H1 (cell line): ENCODE measurements at regions not wholly inside any gene's neighbourhood (a gene's known extent, or its start where the extent isn't known, plus 50 kb on each side); places are given as distances from the start of the nearest gene placed in this dataset.

ENCODE experiments used
- CTCF ChIA-PET: fragments of 300-600 bp; sonication (Branson Sonifier 250); formaldehyde crosslinking; loops from one replicate; lab custom pipeline; 2021; ENCODE audit not compliant: partially characterized antibody; lab: Charles Lee
- POLR2A ChIA-PET: fragments of 300-600 bp; sonication (Branson Sonifier 250); formaldehyde crosslinking; loops from one replicate; lab custom pipeline; 2021; ENCODE audit warnings: inconsistent platforms; ENCODE audit not compliant: partially characterized antibody; lab: Charles Lee
- DNase-seq, 2 experiments: peaks; one replicate each; pipeline versions ENCODE4 v3.0.0 to v3.0.0-alpha.2; 2010 to 2022; ENCODE audit warnings: low spot score in 2 of 2, low read depth in 1 of 2, mixed read lengths in 1 of 2
- FAIRE-seq: peaks from 2 replicates; lab custom pipeline; 2011; peaks lifted over from hg19 to GRCh38; lab: Jason Lieb, UNC
- H2AFZ ChIP-seq: 2 replicates; pipeline ENCODE4 v1.8.1; 2012; ENCODE audit warnings: low read length, inconsistent platforms
- H2AK5ac ChIP-seq: 2 replicates; pipeline ENCODE4 v1.6.1; 2013; ENCODE audit warnings: low read depth, low read length
- H2BK120ac ChIP-seq: replicated peaks from 2 replicates; pipeline ENCODE3; 2013; ENCODE audit warnings: low read depth, low read length, inconsistent platforms
- H2BK12ac ChIP-seq: 2 replicates; pipeline ENCODE4 v1.6.1; 2013; ENCODE audit warnings: low read depth, low read length
- H2BK15ac ChIP-seq: 2 replicates; pipeline ENCODE4 v1.6.1; 2013; ENCODE audit warnings: low read length
- H2BK20ac ChIP-seq: 2 replicates; pipeline ENCODE4 v1.6.1; 2013; ENCODE audit warnings: low read length
- H2BK5ac ChIP-seq: 2 replicates; pipeline ENCODE4 v1.6.1; 2013; ENCODE audit warnings: low read depth, low read length
- H3K14ac ChIP-seq: 2 replicates; pipeline ENCODE4 v1.6.1; 2013; ENCODE audit warnings: inconsistent platforms; ENCODE audit not compliant: insufficient read length
- H3K18ac ChIP-seq: 2 replicates; pipeline ENCODE4 v1.6.1; 2013; ENCODE audit warnings: low read length; ENCODE audit errors: extremely low read depth
- H3K23ac ChIP-seq: 2 replicates; pipeline ENCODE4 v1.6.1; 2013; ENCODE audit warnings: inconsistent platforms; ENCODE audit not compliant: insufficient read length
- H3K23me2 ChIP-seq: 2 replicates; pipeline ENCODE4 v1.6.1; 2013; ENCODE audit warnings: low read depth, low read length
- H3K27ac ChIP-seq: 2 replicates; pipeline ENCODE4 v1.6.1; 2011; ENCODE audit warnings: low read depth, low read length, inconsistent platforms
- H3K27me3 ChIP-seq, 4 experiments: replicated peaks in 1 of 4; 1 replicate in 1 of 4; 2 replicates in 3 of 4; pipeline versions ENCODE4 v1.6.1 to v1.8.1; 2011 to 2013; ENCODE audit warnings: low read length in 3 of 4, mild to moderate bottlenecking in 3 of 4, inconsistent platforms in 2 of 4, mixed read lengths in 2 of 4, moderate library complexity in 1 of 4; ENCODE audit not compliant: control insufficient read depth in 3 of 4, insufficient read depth in 3 of 4; ENCODE audit errors: extremely low read depth in 1 of 4
- H3K36me3 ChIP-seq, 4 experiments: 2 replicates each; pipeline versions ENCODE4 v1.6.1 to v1.8.1; 2011 to 2013; ENCODE audit warnings: mild to moderate bottlenecking in 4 of 4, low read length in 3 of 4, moderate library complexity in 2 of 4, control low read depth in 1 of 4, inconsistent platforms in 1 of 4; ENCODE audit not compliant: insufficient read depth in 4 of 4, control insufficient read depth in 2 of 4
- H3K4ac ChIP-seq: replicated peaks from 2 replicates; pipeline ENCODE3; 2013; ENCODE audit warnings: low read length, low read depth, mixed read lengths, inconsistent platforms; ENCODE audit not compliant: insufficient read length
- H3K4me1 ChIP-seq, 4 experiments: replicated peaks in 1 of 4; 1 replicate in 1 of 4; 2 replicates in 3 of 4; pipeline versions ENCODE4 v1.6.1 to v1.8.1; 2011 to 2013; ENCODE audit warnings: low read length in 3 of 4, inconsistent platforms in 2 of 4, mixed read lengths in 1 of 4; ENCODE audit not compliant: insufficient read depth in 4 of 4, control insufficient read depth in 3 of 4
- H3K4me2 ChIP-seq, 2 experiments: 2 replicates each; pipeline versions ENCODE4 v1.6.1 to v1.8.1; 2011 to 2013; ENCODE audit warnings: low read depth in 2 of 2, low read length in 2 of 2, control low read depth in 1 of 2, inconsistent platforms in 1 of 2, mild to moderate bottlenecking in 1 of 2; ENCODE audit not compliant: insufficient read depth in 1 of 2
- H3K4me3 ChIP-seq, 4 experiments: fragments of 200-600, 300-600 bp in 1 of 4; sonication (generic), shearing (Covaris generic), sonication (Bioruptor Twin) in 1 of 4; 2 replicates each; pipeline versions ENCODE4 v1.5.1 to v1.8.1; 2011 to 2016; ENCODE audit warnings: low read length in 4 of 4, low read depth in 3 of 4, control low read depth in 2 of 4, inconsistent platforms in 2 of 4, mild to moderate bottlenecking in 2 of 4, mixed read lengths in 1 of 4, moderate library complexity in 1 of 4; ENCODE audit not compliant: insufficient read depth in 2 of 4; ENCODE audit errors: extremely low read depth in 1 of 4
- H3K56ac ChIP-seq: replicated peaks from 2 replicates; pipeline ENCODE3; 2013; ENCODE audit warnings: low read depth, mild to moderate bottlenecking, mixed read lengths, low read length, inconsistent platforms; ENCODE audit not compliant: insufficient read length
- H3K79me1 ChIP-seq: 2 replicates; pipeline ENCODE4 v1.6.1; 2013; ENCODE audit warnings: low read depth, low read length, control low read depth
- H3K79me2 ChIP-seq, 2 experiments: 2 replicates each; pipeline versions ENCODE4 v1.6.1 to v1.8.1; 2012 to 2013; ENCODE audit warnings: low read length in 2 of 2, mild to moderate bottlenecking in 2 of 2, inconsistent platforms in 1 of 2; ENCODE audit not compliant: insufficient read depth in 2 of 2, control insufficient read depth in 1 of 2
- H3K9ac ChIP-seq, 4 experiments: replicated peaks in 1 of 4; 1 replicate in 1 of 4; 2 replicates in 3 of 4; pipeline versions ENCODE4 v1.6.1 to v1.8.1; 2011 to 2013; ENCODE audit warnings: low read depth in 3 of 4, low read length in 3 of 4, control low read depth in 2 of 4, mild to moderate bottlenecking in 2 of 4, moderate library complexity in 2 of 4, inconsistent platforms in 1 of 4; ENCODE audit errors: extremely low read depth in 1 of 4
- H3K9me3 ChIP-seq, 2 experiments: 2 replicates each; pipeline versions ENCODE4 v1.6.1 to v1.8.1; 2012 to 2013; ENCODE audit warnings: mild to moderate bottlenecking in 2 of 2, moderate library complexity in 2 of 2, control low read depth in 1 of 2, inconsistent platforms in 1 of 2, low read depth in 1 of 2, low read length in 1 of 2, mixed read lengths in 1 of 2; ENCODE audit not compliant: insufficient read depth in 2 of 2
- H4K20me1 ChIP-seq, 2 experiments: replicated peaks in 1 of 2; 2 replicates each; pipeline versions ENCODE3 to v1.8.1; 2011 to 2013; ENCODE audit warnings: inconsistent platforms in 2 of 2, low read length in 2 of 2, mild to moderate bottlenecking in 1 of 2; ENCODE audit not compliant: insufficient read depth in 2 of 2, control insufficient read depth in 1 of 2
- H4K5ac ChIP-seq: 2 replicates; pipeline ENCODE4 v1.6.1; 2013; ENCODE audit warnings: low read length, low read depth, mixed read lengths, inconsistent platforms; ENCODE audit not compliant: insufficient read length
- H4K8ac ChIP-seq: 2 replicates; pipeline ENCODE4 v1.8.0; 2013; ENCODE audit warnings: mild to moderate bottlenecking, moderate library complexity, low read length, inconsistent platforms; ENCODE audit not compliant: insufficient read depth; ENCODE audit errors: extremely low read depth
- H4K91ac ChIP-seq: replicated peaks from 2 replicates; pipeline ENCODE3; 2013; ENCODE audit warnings: low read length, mixed read lengths, inconsistent platforms; ENCODE audit not compliant: insufficient read length
- JUN ChIP-seq: IDR thresholded peaks from 2 replicates; pipeline ENCODE4 v1.6.1; 2011; ENCODE audit warnings: low read depth, mild to moderate bottlenecking, improper control_type of control experiment, low read length
- JUND ChIP-seq: IDR thresholded peaks from 2 replicates; pipeline ENCODE4 v1.6.1; 2011; ENCODE audit warnings: mild to moderate bottlenecking, improper control_type of control experiment, low read length
- WGBS, 2 experiments: shearing (Covaris generic) in 1 of 2; methylation state at CpG; one replicate each; pipeline versions ENCODE4 v1.1.6 to v1.1.7; 2013 to 2015; ENCODE audit warnings: low lambda C conversion rate in 2 of 2, mixed read lengths in 2 of 2, inconsistent platforms in 1 of 2, low coverage in 1 of 2, missing lambda C conversion rate in 1 of 2; ENCODE audit not compliant: insufficient replicate concordance in 2 of 2, insufficient coverage in 1 of 2, insufficient read length in 1 of 2; ENCODE audit errors: extremely low coverage in 1 of 2, missing lambda C conversion rate in 1 of 2; 5-methylcytosine and 5-hydroxymethylcytosine counted together

DNA sequence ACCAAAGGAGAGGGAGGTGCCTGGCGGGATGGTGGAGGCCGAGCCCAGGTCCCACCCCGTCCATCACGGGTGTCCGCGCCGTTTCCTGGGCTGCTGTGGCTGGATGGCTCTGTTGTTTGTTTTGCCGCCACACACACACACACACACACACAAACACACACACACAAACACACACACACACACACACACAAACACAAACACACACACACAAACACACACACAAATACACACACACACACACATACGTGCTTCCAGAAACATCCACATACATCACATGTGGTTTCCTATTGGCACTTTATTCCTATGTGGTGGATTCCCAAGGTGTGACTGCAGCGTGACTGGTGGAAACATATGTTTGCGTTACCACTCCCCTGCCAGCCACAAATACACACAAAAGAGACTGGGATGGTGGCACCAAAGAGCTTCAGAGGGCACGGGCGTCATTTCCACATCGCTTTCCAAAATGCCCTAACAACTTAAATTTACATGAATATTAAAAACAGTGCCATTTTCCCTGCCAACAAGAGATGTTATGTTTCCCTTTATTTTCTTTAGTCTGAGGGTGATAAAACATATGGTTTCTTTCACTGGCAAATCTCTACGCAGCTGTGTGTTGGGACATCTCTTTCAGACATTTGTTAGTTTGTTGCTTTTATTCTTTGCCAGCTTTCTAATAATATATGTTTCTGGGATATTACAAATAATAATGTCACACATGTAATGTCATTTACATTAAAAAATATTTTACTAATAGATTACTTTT, 356.8 kb downstream of the BRD1 start:
- H3K23me2 ChIP-seq = no peaks in the 10 kb centered on the region; the same call in 1 of the 2 replicates
- no peak overlapping the region for H4K5ac ChIP-seq
- H3K4ac ChIP-seq = no peak overlapping the region
- H3K27me3 ChIP-seq = no peaks in the 10 kb centered on the region
- no peak overlapping the region for H2BK12ac ChIP-seq
- H2BK5ac ChIP-seq = no peak overlapping the region
- 95% methylated on average over 15 of the region's 15 CpGs; no CpG with 5 or more reads in 1 of the 2 experiments for WGBS, 2 experiments
- H3K4me2 ChIP-seq = no peak overlapping the region
- H3K4me1 ChIP-seq = peaks cover 0 to 3% (median 0%) of the 10 kb centered on the region in 4 experiments; a peak in 1 of 7 replicates
- no peak overlapping the region for H3K14ac ChIP-seq
- no peaks in the 10 kb centered on the region for H3K79me2 ChIP-seq
- CTCF ChIA-PET = no interaction called here
- no peaks in the 10 kb centered on the region for H3K9me3 ChIP-seq
- H4K8ac ChIP-seq = no peak overlapping the region
- H2BK120ac ChIP-seq = no peak overlapping the region
- no peaks in the 10 kb centered on the region for H3K36me3 ChIP-seq
- H4K91ac ChIP-seq = no peak overlapping the region
- H2BK20ac ChIP-seq = no peak overlapping the region
- H2BK15ac ChIP-seq = no peak overlapping the region
- H2AFZ ChIP-seq = no peak overlapping the region
- H3K79me1 ChIP-seq = no peaks in the 10 kb centered on the region
- H2AK5ac ChIP-seq = no peak overlapping the region
- H3K9ac ChIP-seq = no peak overlapping the region
- H3K56ac ChIP-seq = no peak overlapping the region
- H3K4me3 ChIP-seq = no peak overlapping the region
- POLR2A ChIA-PET = no interaction called here
- H3K27ac ChIP-seq = no peak overlapping the region
- no peak for FAIRE-seq
- DNase-seq = no peak
- H3K18ac ChIP-seq = no peak overlapping the region
- no peaks in the 10 kb centered on the region for H4K20me1 ChIP-seq
- no peak overlapping the region for H3K23ac ChIP-seq
- TF ChIP-seq JUND = no peak
- TF ChIP-seq JUN = no peak
